Lung (tissue), 11 donors: ENCODE measurements at regions not wholly inside any gene's neighbourhood (a gene's known extent, or its start where the extent isn't known, plus 50 kb on each side); places are given as distances from the start of the nearest gene placed in this dataset.

Experiments used
- ATAC-seq: fragments of 200-7000 bp; cut with Tn5 transposase; one replicate; pipeline ENCODE4 v1.9.1; 2020; ENCODE audit warnings: moderate number of reproducible peaks; ENCODE audit not compliant: insufficient read depth, low FRiP score
- DNase-seq, 3 donors: peaks; one replicate each; pipeline ENCODE4 v3.0.0-alpha.2; 2013 to 2017
- H3K27ac ChIP-seq, 2 donors: one replicate each; pipeline ENCODE4 v1.5.1; 2013; ENCODE audit warnings: mild to moderate bottlenecking in 2 of 2, moderate library complexity in 2 of 2, control low read depth in 1 of 2, inconsistent platforms in 1 of 2, low read depth in 1 of 2, low read length in 1 of 2
- H3K27me3 ChIP-seq, 3 donors: one replicate each; pipeline ENCODE4 v1.5.1; 2013; ENCODE audit warnings: low read length in 2 of 3; ENCODE audit not compliant: control insufficient read depth in 3 of 3, insufficient read depth in 3 of 3
- H3K36me3 ChIP-seq, 4 donors: one replicate each; pipeline ENCODE4 v1.5.1; 2013; ENCODE audit warnings: low read length in 4 of 4, mild to moderate bottlenecking in 1 of 4, moderate library complexity in 1 of 4; ENCODE audit not compliant: control insufficient read depth in 4 of 4, insufficient read depth in 4 of 4
- H3K4me1 ChIP-seq, 5 donors: one replicate each; pipeline ENCODE4 v1.5.1; 2013; ENCODE audit warnings: low read length in 5 of 5, mild to moderate bottlenecking in 2 of 5, moderate library complexity in 1 of 5; ENCODE audit not compliant: control insufficient read depth in 5 of 5, insufficient read depth in 5 of 5
- H3K4me3 ChIP-seq: one replicate; pipeline ENCODE4 v1.5.1; 2013; ENCODE audit warnings: mild to moderate bottlenecking, control low read depth, moderate library complexity
- H3K9ac ChIP-seq, 2 donors: one replicate each; pipeline ENCODE4 v1.5.1; 2013; ENCODE audit warnings: low read length in 2 of 2, control low read depth in 1 of 2; ENCODE audit not compliant: insufficient read depth in 1 of 2
- H3K9me3 ChIP-seq, 4 donors: one replicate each; pipeline ENCODE4 v1.5.1; 2013; ENCODE audit warnings: low read length in 3 of 4, mild to moderate bottlenecking in 1 of 4, moderate library complexity in 1 of 4; ENCODE audit not compliant: control insufficient read depth in 4 of 4, insufficient read depth in 3 of 4
- CTCF ChIP-seq: IDR thresholded peaks from 2 replicates; pipeline ENCODE4 v1.5.1; 2012; ENCODE audit warnings: mild to moderate bottlenecking; ENCODE audit errors: control extremely low read depth, extremely low read depth
- WGBS, 2 donors: extraction: QIAGEN DNeasy Blood & Tissue Kit; methylation state at CpG; one replicate each; pipeline ENCODE4 v1.1.7; 2013; 5-methylcytosine and 5-hydroxymethylcytosine counted together
- donor health status: control.
- donor health status: control.
- donor health status: Bipolar disorder and iron deficiency.
- donor health status: healthy.
- donor health status: DM: yes; HTN: yes; CAD: no.

GRCh38 chr5:110256298-110256697 lies 470.2 kb downstream of the TMEM232 start:
- no peak overlapping the region for H3K27ac ChIP-seq
- no peak for ATAC-seq
- no peak for TF ChIP-seq CTCF
- no peaks in the 10 kb centered on the region for H3K9me3 ChIP-seq
- H3K36me3 ChIP-seq, result no peaks in the 10 kb centered on the region
- H3K4me3 ChIP-seq, result no peak overlapping the region
- peaks cover 0 to 1% (median 0%) of the 10 kb centered on the region in 5 donors for H3K4me1 ChIP-seq
- H3K27me3 ChIP-seq, result no peaks in the 10 kb centered on the region
- DNase-seq, result no peak
- 78 to 81% methylated on average over 2 of the region's 2 CpGs for WGBS, 2 donors
- no peak overlapping the region for H3K9ac ChIP-seq

GRCh38 chr5:110257971-110258370 lies 468.5 kb downstream of the TMEM232 start:
- no peaks in the 10 kb centered on the region for H3K27me3 ChIP-seq
- ATAC-seq (peak; percentile 23), DNase-seq (no peak)
- no peak overlapping the region for H3K27ac ChIP-seq
- no peak for TF ChIP-seq CTCF
- H3K36me3 ChIP-seq, result no peaks in the 10 kb centered on the region
- WGBS, 2 donors, result 90 to 92% methylated on average over 6 of the region's 6 CpGs
- H3K9me3 ChIP-seq, result no peaks in the 10 kb centered on the region
- H3K9ac ChIP-seq, result no peak overlapping the region
- H3K4me1 ChIP-seq, result no peaks in the 10 kb centered on the region
- H3K4me3 ChIP-seq, result no peak overlapping the region

GRCh38 chr5:110258460-110259216 lies 467.8 kb downstream of the TMEM232 start:
- no peak for DNase-seq
- WGBS, 2 donors, result 75 to 85% methylated on average over 5 of the region's 5 CpGs
- H3K36me3 ChIP-seq, result no peaks in the 10 kb centered on the region
- no peak overlapping the region for H3K9ac ChIP-seq
- no peak overlapping the region for H3K27ac ChIP-seq
- H3K27me3 ChIP-seq, result no peaks in the 10 kb centered on the region
- no peak for TF ChIP-seq CTCF
- no peak overlapping the region for H3K4me3 ChIP-seq
- H3K9me3 ChIP-seq, result no peaks in the 10 kb centered on the region
- H3K4me1 ChIP-seq, result no peaks in the 10 kb centered on the region
- ATAC-seq, result peak; percentile 62

GRCh38 chr5:110262749-110263148 lies 463.7 kb downstream of the TMEM232 start:
- ATAC-seq (no peak), DNase-seq (no peak)
- no peak overlapping the region for H3K27ac ChIP-seq
- no peak for TF ChIP-seq CTCF
- H3K9ac ChIP-seq, result no peak overlapping the region
- no peaks in the 10 kb centered on the region for H3K9me3 ChIP-seq
- H3K27me3 ChIP-seq, result no peaks in the 10 kb centered on the region
- no peaks in the 10 kb centered on the region for H3K36me3 ChIP-seq
- H3K4me3 ChIP-seq, result no peak overlapping the region
- no peaks in the 10 kb centered on the region for H3K4me1 ChIP-seq
